ENCODE measurements at regions not wholly inside any gene's neighbourhood (a gene's known extent, or its start where the extent isn't known, plus 50 kb on each side); places are given as distances from the start of the nearest gene placed in this dataset.

- Histone ChIP-seq H3K4me1 (ENCODE audit: control insufficient read depth in 1 of 2, insufficient read depth in 2 of 2, low read depth in 1 of 2, low read length in 1 of 2) (no peaks in the 10 kb centered on the region), H3K36me3 (replicated peaks in 1 of 2; ENCODE audit: control insufficient read depth in 1 of 2, insufficient read depth in 2 of 2, low read length in 1 of 2) (no peaks in the 10 kb centered on the region), H2AFZ (ENCODE audit: low read depth) (no peak overlapping the region), H3K27ac (ENCODE audit: low read depth in 2 of 2, low read length in 1 of 2) (no peak overlapping the region), H3K4me2 (no peak overlapping the region), H3K4me3 (ENCODE audit: low read depth in 2 of 2, low read length in 1 of 2) (no peak overlapping the region), H3K9ac (no peak overlapping the region), H3F3A (replicated peaks; ENCODE audit: insufficient read depth) (no peaks in the 10 kb centered on the region), H3K79me2 (ENCODE audit: insufficient read depth) (no peaks in the 10 kb centered on the region), H3K27me3 (ENCODE audit: insufficient read depth) (no peaks in the 10 kb centered on the region), H3K9me3 (no peaks in the 10 kb centered on the region), H3K9me2 (no peaks in the 10 kb centered on the region), H4K20me1 (ENCODE audit: insufficient read depth) (no peaks in the 10 kb centered on the region)
- ChIA-PET POLR2A (no interaction called here), CTCF (no interaction called here)
- DNase-seq = no peak
- no peak for TF ChIP-seq FOSL2 (IDR thresholded peaks at IDR 0.05; ENCODE audit: borderline replicate concordance, low read depth)
- no peak for TF ChIP-seq ELF1 (IDR thresholded peaks at IDR 0.05)
- TF ChIP-seq TEAD4 (IDR thresholded peaks at IDR 0.05; ENCODE audit: borderline replicate concordance, insufficient read depth) = no peak
These were observed 65.5 kb upstream of the TNC start for GRCh38 chr9:115183436-115183835.

- no peaks in the 10 kb centered on the region for H3K9me2 ChIP-seq
- peaks cover 10% of the 10 kb centered on the region for H3K9me3 ChIP-seq
- H3K79me2 ChIP-seq (ENCODE audit: insufficient read depth) = no peaks in the 10 kb centered on the region
- CTCF ChIA-PET = no interaction called here
- H3K27ac ChIP-seq (ENCODE audit: low read depth in 2 of 2, low read length in 1 of 2) = no peak overlapping the region
- no peak overlapping the region for H3K9ac ChIP-seq
- H3K4me2 ChIP-seq = no peak overlapping the region
- no peak overlapping the region for H2AFZ ChIP-seq (ENCODE audit: low read depth)
- 52% methylated on average over 2 of the region's 2 CpGs for WGBS (ENCODE audit: low lambda C conversion rate)
- H3K36me3 ChIP-seq (replicated peaks in 1 of 2; ENCODE audit: control insufficient read depth in 1 of 2, insufficient read depth in 2 of 2, low read length in 1 of 2) = no peaks in the 10 kb centered on the region
- H3K4me1 ChIP-seq (ENCODE audit: control insufficient read depth in 1 of 2, insufficient read depth in 2 of 2, low read depth in 1 of 2, low read length in 1 of 2) = no peaks in the 10 kb centered on the region; a peak in 1 of 4 replicates
- H3K4me3 ChIP-seq (ENCODE audit: low read depth in 2 of 2, low read length in 1 of 2) = no peak overlapping the region
- H3F3A ChIP-seq (replicated peaks; ENCODE audit: insufficient read depth) = peaks cover 6% of the 10 kb centered on the region
- no peaks in the 10 kb centered on the region for H4K20me1 ChIP-seq (ENCODE audit: insufficient read depth)
- no peaks in the 10 kb centered on the region for H3K27me3 ChIP-seq (ENCODE audit: insufficient read depth)
- TF ChIP-seq NRF1 (IDR thresholded peaks at IDR 0.05; ENCODE audit: low read depth, low read length) = no peak
- TF ChIP-seq TCF12 (IDR thresholded peaks at IDR 0.05) = peak; percentile 27; the same call in 1 of the 2 replicates
- TF ChIP-seq MEF2A (IDR thresholded peaks at IDR 0.05; ENCODE audit: borderline replicate concordance, low read depth) = no peak
- POLR2A ChIA-PET = no interaction called here
- DNase-seq = no peak
These were observed 71.7 kb upstream of the TNC start for GRCh38 chr9:115189686-115190085.

- TF ChIP-seq CTCF (IDR thresholded peaks at IDR 0.05) (no peak), GATA2 (CRISPR knock-in tag; IDR thresholded peaks at IDR 0.05) (no peak), POLR2AphosphoS5 (IDR thresholded peaks at IDR 0.05; ENCODE audit: low read depth, low read length) (no peak), YY1 (IDR thresholded peaks at IDR 0.05; ENCODE audit: low read depth) (no peak), EZH2phosphoT487 (IDR thresholded peaks at IDR 0.05; ENCODE audit: borderline replicate concordance, low read depth) (no peak), RAD21 (IDR thresholded peaks at IDR 0.05; ENCODE audit: low read length) (no peak), JUND (IDR thresholded peaks at IDR 0.05) (no peak), FOSL2 (IDR thresholded peaks at IDR 0.05; ENCODE audit: borderline replicate concordance, low read depth) (no peak), SMC3 (IDR thresholded peaks at IDR 0.05; ENCODE audit: low read depth, low read length) (no peak), USF1 (IDR thresholded peaks at IDR 0.05; ENCODE audit: borderline replicate concordance, low read depth) (no peak), MAX (IDR thresholded peaks at IDR 0.05; ENCODE audit: low read depth) (no peak), FOXM1 (IDR thresholded peaks at IDR 0.05; ENCODE audit: low read depth) (no peak)
- Histone ChIP-seq H3K36me3 (replicated peaks in 1 of 2; ENCODE audit: control insufficient read depth in 1 of 2, insufficient read depth in 2 of 2, low read length in 1 of 2) (no peaks in the 10 kb centered on the region), H3F3A (replicated peaks; ENCODE audit: insufficient read depth) (peaks cover 6% of the 10 kb centered on the region), H4K20me1 (ENCODE audit: insufficient read depth) (no peaks in the 10 kb centered on the region), H2AFZ (ENCODE audit: low read depth) (no peak overlapping the region), H3K9me3 (peaks cover 20% of the 10 kb centered on the region), H3K4me2 (no peak overlapping the region), H3K79me2 (ENCODE audit: insufficient read depth) (no peaks in the 10 kb centered on the region), H3K27me3 (ENCODE audit: insufficient read depth) (no peaks in the 10 kb centered on the region), H3K4me3 (ENCODE audit: low read depth in 2 of 2, low read length in 1 of 2) (no peak overlapping the region), H3K9me2 (no peaks in the 10 kb centered on the region), H3K27ac (ENCODE audit: low read depth in 2 of 2, low read length in 1 of 2) (no peak overlapping the region), H3K9ac (no peak overlapping the region), H3K4me1 (ENCODE audit: control insufficient read depth in 1 of 2, insufficient read depth in 2 of 2, low read depth in 1 of 2, low read length in 1 of 2) (peaks cover 0 to under 1% of the 10 kb centered on the region in 2 experiments; a peak in 2 of 4 replicates)
- ChIA-PET POLR2A (no interaction called here), CTCF (interaction anchor here (0.8 kb wide), 1 partner anchor 9 kb away, joined by 3 read pairs; no protein-coding TSS in a partner anchor)
- DNase-seq = no peak
- WGBS (ENCODE audit: low lambda C conversion rate) = 91% methylated on average over 3 of the region's 3 CpGs
These were observed 73.7 kb upstream of the TNC start for GRCh38 chr9:115191667-115192066.

All from SK-N-SH (cell line).